ENCODE measurements at regions not wholly inside any gene's neighbourhood (a gene's known extent, or its start where the extent isn't known, plus 50 kb on each side); places are given as distances from the start of the nearest gene placed in this dataset.

DNA sequence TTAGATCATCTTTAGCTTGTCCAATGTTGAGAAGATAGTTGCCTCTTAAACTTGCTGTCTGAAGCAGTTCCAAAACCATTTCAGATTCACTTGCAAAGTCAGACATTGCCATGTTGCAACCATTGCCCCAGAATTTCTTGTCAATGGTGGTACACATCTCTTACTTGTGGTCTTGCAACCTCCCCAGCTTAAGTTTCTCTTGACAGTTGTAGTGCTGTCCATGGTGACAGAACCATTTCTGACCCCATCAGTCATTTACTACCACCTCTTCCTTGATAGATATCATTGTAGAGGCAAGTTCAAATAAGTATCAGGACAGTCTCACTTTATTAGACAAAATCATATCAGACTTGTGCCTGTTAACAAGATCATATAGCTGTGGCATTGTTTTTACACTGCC lies 407.2 kb upstream of the HNRNPA3 start:
- Histone ChIP-seq H3K36me3 (no peaks in the 10 kb centered on the region), H3K4me3 (ENCODE audit: low read depth, low read length) (no peak overlapping the region), H3K27me3 (ENCODE audit: insufficient read depth, low read depth, severe bottlenecking) (no peaks in the 10 kb centered on the region), H3K27ac (no peak overlapping the region), H3K9me3 (ENCODE audit: severe bottlenecking) (no peaks in the 10 kb centered on the region)
- DNase-seq, result no peak
- TF ChIP-seq CTCF (IDR thresholded peaks at IDR 0.05; ENCODE audit: low read depth, low read length), result no peak

DNA sequence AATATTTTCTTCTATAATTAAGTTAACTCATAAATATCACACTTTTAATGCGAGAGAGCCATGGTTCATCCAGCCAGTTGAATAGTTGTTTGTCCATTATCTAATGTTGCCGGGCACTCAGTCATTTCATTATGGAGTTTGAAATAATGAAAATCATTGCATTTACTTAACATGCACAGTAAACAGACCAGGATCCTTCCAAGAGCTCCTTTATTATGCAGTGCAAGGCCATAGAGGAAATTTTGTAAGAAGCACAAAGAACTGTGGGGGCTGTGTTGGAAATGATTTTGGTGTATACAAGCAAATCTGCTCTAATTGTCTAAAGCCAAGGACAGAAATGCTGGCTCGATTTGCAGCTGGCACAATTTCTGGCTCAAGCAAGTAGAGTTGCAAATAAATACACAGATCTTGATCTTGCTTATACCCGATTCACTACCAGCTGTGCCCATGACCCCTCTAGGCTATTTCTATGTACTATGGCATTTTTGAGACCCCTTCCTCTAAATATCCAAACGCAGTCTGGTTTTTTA lies 400.3 kb upstream of the HNRNPA3 start:
- Histone ChIP-seq H3K36me3 (no peaks in the 10 kb centered on the region), H3K4me3 (ENCODE audit: low read depth, low read length) (no peak overlapping the region), H3K9me3 (ENCODE audit: severe bottlenecking) (no peaks in the 10 kb centered on the region), H3K27me3 (ENCODE audit: insufficient read depth, low read depth, severe bottlenecking) (no peaks in the 10 kb centered on the region), H3K27ac (no peak overlapping the region)
- no peak for DNase-seq
- TF ChIP-seq CTCF (IDR thresholded peaks at IDR 0.05; ENCODE audit: low read depth, low read length), result no peak

DNA sequence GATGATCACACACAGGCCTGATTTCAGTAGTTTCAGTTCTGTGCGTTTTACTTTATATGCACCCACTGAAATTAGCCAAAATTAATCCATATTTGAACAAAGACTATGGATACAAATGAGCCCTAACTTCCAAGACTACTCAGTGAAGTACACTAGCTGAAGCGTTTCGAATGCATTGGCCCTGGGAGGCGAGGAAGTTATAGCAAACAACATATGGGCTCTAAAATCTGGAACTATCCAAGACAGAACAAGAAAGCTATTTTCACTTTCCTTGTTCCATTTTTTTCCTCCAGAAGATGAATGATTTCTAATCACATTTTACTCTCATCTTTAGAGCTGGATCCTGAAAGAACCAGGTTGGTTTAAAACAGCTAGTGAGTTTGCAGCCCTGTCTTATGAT lies 399.4 kb upstream of the HNRNPA3 start:
- H3K36me3 ChIP-seq, result no peaks in the 10 kb centered on the region
- no peaks in the 10 kb centered on the region for H3K9me3 ChIP-seq (ENCODE audit: severe bottlenecking)
- no peak overlapping the region for H3K4me3 ChIP-seq (ENCODE audit: low read depth, low read length)
- no peak for TF ChIP-seq CTCF (IDR thresholded peaks at IDR 0.05; ENCODE audit: low read depth, low read length)
- H3K27ac ChIP-seq, result no peak overlapping the region
- no peak for DNase-seq
- no peaks in the 10 kb centered on the region for H3K27me3 ChIP-seq (ENCODE audit: insufficient read depth, low read depth, severe bottlenecking)

DNA sequence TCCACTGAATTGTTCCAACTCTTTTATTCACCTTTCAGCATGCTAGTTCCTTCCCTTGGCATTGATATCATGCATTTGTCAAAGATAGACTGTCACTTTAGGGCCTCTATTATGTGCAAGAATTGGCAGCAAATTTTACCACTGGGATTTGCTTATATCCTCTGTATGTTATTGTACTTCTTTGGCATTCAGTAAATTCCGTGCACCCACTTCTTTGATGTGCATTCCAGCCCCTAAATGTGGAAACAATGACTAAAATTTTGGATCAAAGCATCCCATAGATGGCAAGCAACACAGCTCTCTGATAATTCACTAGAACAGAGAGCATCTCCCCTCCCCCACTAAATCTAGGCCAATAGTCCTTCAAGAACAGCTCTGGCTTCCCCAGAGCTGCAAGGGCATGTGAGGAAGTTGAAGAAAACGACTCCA lies 399.0 kb upstream of the HNRNPA3 start:
- no peaks in the 10 kb centered on the region for H3K27me3 ChIP-seq (ENCODE audit: insufficient read depth, low read depth, severe bottlenecking)
- no peaks in the 10 kb centered on the region for H3K36me3 ChIP-seq
- no peak for DNase-seq
- no peaks in the 10 kb centered on the region for H3K9me3 ChIP-seq (ENCODE audit: severe bottlenecking)
- no peak overlapping the region for H3K27ac ChIP-seq
- TF ChIP-seq CTCF (IDR thresholded peaks at IDR 0.05; ENCODE audit: low read depth, low read length), result no peak
- no peak overlapping the region for H3K4me3 ChIP-seq (ENCODE audit: low read depth, low read length)

GRCh38 chr2:176814274-176814673 lies 398.3 kb upstream of the HNRNPA3 start:
- no peaks in the 10 kb centered on the region for H3K27me3 ChIP-seq (ENCODE audit: insufficient read depth, low read depth, severe bottlenecking)
- no peaks in the 10 kb centered on the region for H3K36me3 ChIP-seq
- no peak overlapping the region for H3K27ac ChIP-seq
- no peaks in the 10 kb centered on the region for H3K9me3 ChIP-seq (ENCODE audit: severe bottlenecking)
- TF ChIP-seq CTCF (IDR thresholded peaks at IDR 0.05; ENCODE audit: low read depth, low read length), result no peak
- H3K4me3 ChIP-seq (ENCODE audit: low read depth, low read length), result no peak overlapping the region
- no peak for DNase-seq

- Histone ChIP-seq H3K4me3 (ENCODE audit: low read depth, low read length) (no peak overlapping the region), H3K36me3 (no peaks in the 10 kb centered on the region), H3K27ac (no peak overlapping the region), H3K9me3 (ENCODE audit: severe bottlenecking) (no peaks in the 10 kb centered on the region), H3K27me3 (ENCODE audit: insufficient read depth, low read depth, severe bottlenecking) (no peaks in the 10 kb centered on the region)
- TF ChIP-seq CTCF (IDR thresholded peaks at IDR 0.05; ENCODE audit: low read depth, low read length), result no peak
- no peak for DNase-seq
Observed at GRCh38 chr2:176814740-176815367, 397.7 kb upstream of the HNRNPA3 start.

Data from WERI-Rb-1 (cell line).